Upper lobe of left lung (tissue), 4 donors: ENCODE measurements at regions not wholly inside any gene's neighbourhood (a gene's known extent, or its start where the extent isn't known, plus 50 kb on each side); places are given as distances from the start of the nearest gene placed in this dataset.

Source experiments
- CTCF ChIP-seq, 6 experiments: fragments of 450-650 bp in 4 of 6; fragments of 200-600 bp in 2 of 6; sonication (generic) in 2 of 6; IDR thresholded peaks; one replicate each; pipeline ENCODE4 v1.5.1; 2016 to 2019; ENCODE audit warnings: antibody characterized with exemption in 6 of 6
- EP300 ChIP-seq, 4 donors: sonication (generic); formaldehyde crosslinking; IDR thresholded peaks; one replicate each; pipeline ENCODE4 v1.5.1; 2017; ENCODE audit warnings: antibody characterized with exemption in 4 of 4, control low read depth in 2 of 4
- POLR2A ChIP-seq, 4 donors: fragments of 450-650 bp; IDR thresholded peaks; one replicate each; pipeline ENCODE4 v1.5.1; 2016 to 2017; ENCODE audit warnings: antibody characterized with exemption in 4 of 4, mild to moderate bottlenecking in 2 of 4
- POLR2AphosphoS5 ChIP-seq, 2 donors: sonication (generic); formaldehyde crosslinking; IDR thresholded peaks; one replicate each; pipeline ENCODE4 v1.5.1; 2017; ENCODE audit warnings: antibody characterized with exemption in 2 of 2

- TF ChIP-seq CTCF (IDR thresholded peaks at IDR 0.05) (no peak), EP300 (IDR thresholded peaks at IDR 0.05) (no peak), POLR2A (IDR thresholded peaks at IDR 0.05) (no peak), POLR2AphosphoS5 (IDR thresholded peaks at IDR 0.05) (no peak)
These were observed 227.5 kb downstream of the KCNS3 start for GRCh38 chr2:18105929-18106328.
